Lung (tissue), 11 donors: ENCODE measurements at regions not wholly inside any gene's neighbourhood (a gene's known extent, or its start where the extent isn't known, plus 50 kb on each side); places are given as distances from the start of the nearest gene placed in this dataset.

Experiments
- ATAC-seq: fragments of 200-7000 bp; cut with Tn5 transposase; one replicate; pipeline ENCODE4 v1.9.1; 2020; ENCODE audit warnings: moderate number of reproducible peaks; ENCODE audit not compliant: insufficient read depth, low FRiP score
- DNase-seq, 3 donors: peaks; one replicate each; pipeline ENCODE4 v3.0.0-alpha.2; 2013 to 2017
- H3K27ac ChIP-seq, 2 donors: one replicate each; pipeline ENCODE4 v1.5.1; 2013; ENCODE audit warnings: mild to moderate bottlenecking in 2 of 2, moderate library complexity in 2 of 2, control low read depth in 1 of 2, inconsistent platforms in 1 of 2, low read depth in 1 of 2, low read length in 1 of 2
- H3K27me3 ChIP-seq, 3 donors: one replicate each; pipeline ENCODE4 v1.5.1; 2013; ENCODE audit warnings: low read length in 2 of 3; ENCODE audit not compliant: control insufficient read depth in 3 of 3, insufficient read depth in 3 of 3
- H3K36me3 ChIP-seq, 4 donors: one replicate each; pipeline ENCODE4 v1.5.1; 2013; ENCODE audit warnings: low read length in 4 of 4, mild to moderate bottlenecking in 1 of 4, moderate library complexity in 1 of 4; ENCODE audit not compliant: control insufficient read depth in 4 of 4, insufficient read depth in 4 of 4
- H3K4me1 ChIP-seq, 5 donors: one replicate each; pipeline ENCODE4 v1.5.1; 2013; ENCODE audit warnings: low read length in 5 of 5, mild to moderate bottlenecking in 2 of 5, moderate library complexity in 1 of 5; ENCODE audit not compliant: control insufficient read depth in 5 of 5, insufficient read depth in 5 of 5
- H3K4me3 ChIP-seq: one replicate; pipeline ENCODE4 v1.5.1; 2013; ENCODE audit warnings: mild to moderate bottlenecking, control low read depth, moderate library complexity
- H3K9ac ChIP-seq, 2 donors: one replicate each; pipeline ENCODE4 v1.5.1; 2013; ENCODE audit warnings: low read length in 2 of 2, control low read depth in 1 of 2; ENCODE audit not compliant: insufficient read depth in 1 of 2
- H3K9me3 ChIP-seq, 4 donors: one replicate each; pipeline ENCODE4 v1.5.1; 2013; ENCODE audit warnings: low read length in 3 of 4, mild to moderate bottlenecking in 1 of 4, moderate library complexity in 1 of 4; ENCODE audit not compliant: control insufficient read depth in 4 of 4, insufficient read depth in 3 of 4
- CTCF ChIP-seq: IDR thresholded peaks from 2 replicates; pipeline ENCODE4 v1.5.1; 2012; ENCODE audit warnings: mild to moderate bottlenecking; ENCODE audit errors: control extremely low read depth, extremely low read depth
- WGBS, 2 donors: extraction: QIAGEN DNeasy Blood & Tissue Kit; methylation state at CpG; one replicate each; pipeline ENCODE4 v1.1.7; 2013; 5-methylcytosine and 5-hydroxymethylcytosine counted together
- donor health status: control.
- donor health status: control.
- donor health status: Bipolar disorder and iron deficiency.
- donor health status: healthy.
- donor health status: DM: yes; HTN: yes; CAD: no.

- Histone ChIP-seq H3K4me3 (no peak overlapping the region), H3K4me1 (peaks cover 0 to 2% (median 0%) of the 10 kb centered on the region in 5 donors), H3K9ac (no peak overlapping the region), H3K27ac (no peak overlapping the region), H3K27me3 (no peaks in the 10 kb centered on the region), H3K9me3 (no peaks in the 10 kb centered on the region), H3K36me3 (no peaks in the 10 kb centered on the region)
- ATAC-seq (no peak), DNase-seq (peak in 1 of 3 donors; percentile 1)
- WGBS, 2 donors = 87% methylated on average over 13 of the region's 13 CpGs
- TF ChIP-seq CTCF = no peak
These were observed 202.7 kb downstream of the CYP26B1 start for GRCh38 chr2:71944806-71945602.

- WGBS, 2 donors = 85 to 87% methylated on average over 8 of the region's 8 CpGs
- H3K4me3 ChIP-seq = no peak overlapping the region
- no peaks in the 10 kb centered on the region for H3K27me3 ChIP-seq
- peak in 1 of 3 donors; percentile 3 for DNase-seq
- TF ChIP-seq CTCF = no peak
- no peaks in the 10 kb centered on the region for H3K9me3 ChIP-seq
- H3K4me1 ChIP-seq = peaks cover 0 to 2% (median 0%) of the 10 kb centered on the region in 5 donors
- H3K9ac ChIP-seq = no peak overlapping the region
- H3K36me3 ChIP-seq = no peaks in the 10 kb centered on the region
- no peak overlapping the region for H3K27ac ChIP-seq
- no peak for ATAC-seq
These were observed 203.5 kb downstream of the CYP26B1 start for GRCh38 chr2:71944183-71944550.

GRCh38 chr2:71943238-71944182, 204.2 kb downstream of the CYP26B1 start:
- TF ChIP-seq CTCF = no peak
- Histone ChIP-seq H3K4me1 (peaks cover 0 to 2% (median 0%) of the 10 kb centered on the region in 5 donors), H3K27ac (no peak overlapping the region), H3K27me3 (no peaks in the 10 kb centered on the region), H3K4me3 (no peak overlapping the region), H3K36me3 (no peaks in the 10 kb centered on the region), H3K9ac (no peak overlapping the region), H3K9me3 (no peaks in the 10 kb centered on the region)
- ATAC-seq (no peak), DNase-seq (peak in 1 of 3 donors; percentile 9)
- WGBS, 2 donors = 88 to 90% methylated on average over 17 of the region's 17 CpGs
